SK-N-SH (cell line): ENCODE measurements at regions not wholly inside any gene's neighbourhood (a gene's known extent, or its start where the extent isn't known, plus 50 kb on each side); places are given as distances from the start of the nearest gene placed in this dataset.

Experiments used
- CTCF ChIA-PET: fragments of 300-600, 350-600 bp; formaldehyde crosslinking; extraction: SDS; loops from one replicate; lab custom pipeline; 2021; lab: Yijun Ruan, JAX
- POLR2A ChIA-PET: fragments of 350-600 bp; sonication (Branson Sonifier 250); formaldehyde crosslinking; extraction: SDS; loops from one replicate; lab custom pipeline; 2020; ENCODE audit warnings: antibody characterized with exemption, inconsistent platforms; lab: Yijun Ruan, JAX
- DNase-seq: peaks from one replicate; pipeline ENCODE4 v3.0.0; 2012
- H2AFZ ChIP-seq: fragments of 200-600 bp; sonication (generic); 2 replicates; pipeline ENCODE4 v1.8.1; 2016; ENCODE audit warnings: antibody characterized with exemption, mild to moderate bottlenecking, low read depth
- H3F3A ChIP-seq: fragments of 200-600 bp; sonication (generic); replicated peaks from 2 replicates; pipeline ENCODE3; 2016; ENCODE audit warnings: antibody characterized with exemption, mild to moderate bottlenecking; ENCODE audit not compliant: insufficient read depth
- H3K27ac ChIP-seq, 2 experiments: fragments of 200-500 bp in 1 of 2; fragments of 200-600 bp in 1 of 2; sonication (Bioruptor generic) in 1 of 2; sonication (generic), shearing (Covaris generic) in 1 of 2; 2 replicates each; pipeline versions ENCODE4 v1.5.1 to v1.6.1; 2014 to 2016; ENCODE audit warnings: low read depth in 2 of 2, inconsistent platforms in 1 of 2, low read length in 1 of 2, mild to moderate bottlenecking in 1 of 2, mixed read lengths in 1 of 2
- H3K27me3 ChIP-seq: fragments of 200-600 bp; sonication (generic), shearing (Covaris generic); 2 replicates; pipeline ENCODE4 v1.6.1; 2016; ENCODE audit warnings: mixed run types; ENCODE audit not compliant: insufficient read depth
- H3K36me3 ChIP-seq, 2 experiments: fragments of 200-500 bp in 1 of 2; fragments of 200-600 bp in 1 of 2; sonication (Bioruptor generic) in 1 of 2; sonication (generic) in 1 of 2; replicated peaks in 1 of 2; 2 replicates each; pipeline versions ENCODE3 to v1.5.1; 2014 to 2016; ENCODE audit warnings: low read length in 1 of 2, mild to moderate bottlenecking in 1 of 2; ENCODE audit not compliant: insufficient read depth in 2 of 2, control insufficient read depth in 1 of 2
- H3K4me1 ChIP-seq, 2 experiments: fragments of 200-500 bp in 1 of 2; fragments of 200-600 bp in 1 of 2; sonication (Bioruptor generic) in 1 of 2; sonication (generic), shearing (Covaris generic) in 1 of 2; 2 replicates each; pipeline versions ENCODE4 v1.5.1 to v1.6.1; 2014 to 2016; ENCODE audit warnings: low read depth in 1 of 2, low read length in 1 of 2, mixed run types in 1 of 2; ENCODE audit not compliant: insufficient read depth in 2 of 2, control insufficient read depth in 1 of 2
- H3K4me2 ChIP-seq: fragments of 200-600 bp; sonication (generic), shearing (Covaris generic); 2 replicates; pipeline ENCODE4 v1.6.1; 2017; ENCODE audit warnings: mixed run types
- H3K4me3 ChIP-seq, 2 experiments: fragments of 200-500 bp in 1 of 2; fragments of 200-600 bp in 1 of 2; sonication (Bioruptor generic) in 1 of 2; sonication (generic), shearing (Covaris generic) in 1 of 2; 2 replicates each; pipeline versions ENCODE4 v1.5.1 to v1.8.1; 2014 to 2016; ENCODE audit warnings: low read depth in 2 of 2, inconsistent platforms in 1 of 2, low read length in 1 of 2, mild to moderate bottlenecking in 1 of 2, mixed read lengths in 1 of 2, moderate library complexity in 1 of 2
- H3K79me2 ChIP-seq: fragments of 200-600 bp; sonication (generic); 2 replicates; pipeline ENCODE4 v1.8.1; 2017; ENCODE audit warnings: mild to moderate bottlenecking; ENCODE audit not compliant: insufficient read depth
- H3K9ac ChIP-seq: fragments of 200-600 bp; sonication (generic); 2 replicates; pipeline ENCODE4 v1.6.1; 2017; ENCODE audit warnings: mixed run types
- H3K9me2 ChIP-seq: fragments of 200-600 bp; sonication (generic); 2 replicates; pipeline ENCODE4 v1.6.1; 2017; ENCODE audit warnings: mixed run types
- H3K9me3 ChIP-seq: fragments of 200-600 bp; sonication (generic); 2 replicates; pipeline ENCODE4 v1.6.1; 2017; ENCODE audit warnings: mixed run types, mild to moderate bottlenecking, moderate library complexity
- H4K20me1 ChIP-seq: fragments of 200-600 bp; sonication (generic); 2 replicates; pipeline ENCODE4 v1.6.1; 2017; ENCODE audit warnings: mild to moderate bottlenecking, mixed run types; ENCODE audit not compliant: insufficient read depth
- CHD2 ChIP-seq: fragments of 150-350 bp; IDR thresholded peaks from 2 replicates; pipeline ENCODE4 v1.6.1; 2018; ENCODE audit warnings: low read length; ENCODE audit not compliant: partially characterized antibody
- ELF1 ChIP-seq: IDR thresholded peaks from 2 replicates; pipeline ENCODE4 v1.4.0; 2012
- FOXJ3 ChIP-seq: sonication (generic); formaldehyde crosslinking; IDR thresholded peaks from 2 replicates; pipeline ENCODE4 v1.5.1; 2020; ENCODE audit warnings: mild to moderate bottlenecking, missing genetic modification reagents
- FOXM1 ChIP-seq: IDR thresholded peaks from 2 replicates; pipeline ENCODE4 v1.4.0; 2012; ENCODE audit warnings: low read depth, mild to moderate bottlenecking
- GABPA ChIP-seq: IDR thresholded peaks from 2 replicates; pipeline ENCODE4 v1.4.0; 2012; ENCODE audit warnings: low read depth, mild to moderate bottlenecking
- GATA2 ChIP-seq: sonication (generic); formaldehyde crosslinking; IDR thresholded peaks from 2 replicates; pipeline ENCODE4 v1.5.0; 2020; ENCODE audit warnings: mild to moderate bottlenecking, missing genetic modification reagents
- JUND ChIP-seq: IDR thresholded peaks from 2 replicates; pipeline ENCODE4 v1.4.0; 2012
- MXI1 ChIP-seq: IDR thresholded peaks from 2 replicates; pipeline ENCODE4 v1.6.1; 2012; ENCODE audit warnings: mild to moderate bottlenecking, low read depth, low read length, improper control_type of control experiment
- NFIC ChIP-seq: IDR thresholded peaks from 2 replicates; pipeline ENCODE4 v1.4.0; 2012; ENCODE audit warnings: borderline replicate concordance
- NRF1 ChIP-seq: IDR thresholded peaks from 2 replicates; pipeline ENCODE4 v1.6.1; 2012; ENCODE audit warnings: low read depth, mild to moderate bottlenecking, low read length
- POLR2AphosphoS5 ChIP-seq: IDR thresholded peaks from 2 replicates; pipeline ENCODE4 v1.6.1; 2012; ENCODE audit warnings: low read depth, low read length
- RFX5 ChIP-seq: IDR thresholded peaks from 2 replicates; pipeline ENCODE4 v1.6.1; 2012; ENCODE audit warnings: mild to moderate bottlenecking, improper control_type of control experiment, low read length
- RXRA ChIP-seq: IDR thresholded peaks from 2 replicates; pipeline ENCODE4 v1.4.0; 2012; ENCODE audit warnings: low read depth, mild to moderate bottlenecking, borderline replicate concordance
- SMC3 ChIP-seq: IDR thresholded peaks from 2 replicates; pipeline ENCODE4 v1.6.1; 2012; ENCODE audit warnings: low read depth, low read length, improper control_type of control experiment
- TAF1 ChIP-seq: IDR thresholded peaks from 2 replicates; pipeline ENCODE4 v1.6.1; 2012; ENCODE audit warnings: low read depth, mild to moderate bottlenecking, low read length, moderate library complexity, borderline replicate concordance
- TCF12 ChIP-seq: IDR thresholded peaks from 2 replicates; pipeline ENCODE4 v1.4.0; 2012
- WGBS: methylation state at CpG from one replicate; pipeline ENCODE4 v1.1.6; 2017; ENCODE audit warnings: low lambda C conversion rate; 5-methylcytosine and 5-hydroxymethylcytosine counted together
- TF ChIP-seq, protein P1 (sequence below): fragments of 200-600 bp; sonication (generic); IDR thresholded peaks from 2 replicates; pipeline ENCODE4 v1.6.1; 2017; ENCODE audit warnings: antibody characterized with exemption, mild to moderate bottlenecking, moderate library complexity
- TF ChIP-seq, protein P2 (sequence below): IDR thresholded peaks from 2 replicates; pipeline ENCODE4 v1.4.0; 2012; ENCODE audit warnings: low read depth, borderline replicate concordance
- TF ChIP-seq, protein P3 (sequence below): IDR thresholded peaks from 2 replicates; pipeline ENCODE4 v1.4.0; 2012; ENCODE audit warnings: low read depth
- TF ChIP-seq, protein P4 (sequence below): IDR thresholded peaks from 2 replicates; pipeline ENCODE4 v1.4.0; 2012; ENCODE audit warnings: low read depth, borderline replicate concordance

DNA sequence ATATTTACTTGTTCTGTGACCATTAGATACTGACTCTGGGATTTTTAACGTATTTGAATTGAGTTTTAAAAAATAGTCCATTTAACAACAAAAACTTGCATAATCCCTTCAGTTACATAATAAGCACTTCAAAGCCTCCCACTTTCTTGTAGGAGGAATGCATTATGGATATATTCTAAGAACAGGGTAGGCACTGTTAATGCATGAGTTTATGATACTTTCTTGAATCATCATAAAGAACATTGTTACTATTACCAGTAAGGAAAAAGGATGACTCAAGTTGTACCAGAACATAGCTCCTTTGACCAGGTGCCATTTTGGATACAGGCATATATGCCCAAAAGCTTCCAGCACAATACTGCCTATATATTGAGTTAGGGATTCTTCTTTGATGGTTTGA, 671.4 kb downstream of the GALC start:
- Histone ChIP-seq H4K20me1 (no peaks in the 10 kb centered on the region), H3K27me3 (no peaks in the 10 kb centered on the region), H3K9me3 (no peaks in the 10 kb centered on the region), H3K9ac (no peak overlapping the region), H3K9me2 (no peaks in the 10 kb centered on the region), H2AFZ (no peak overlapping the region), H3K4me1 (no peaks in the 10 kb centered on the region), H3K27ac (no peak overlapping the region), H3F3A (no peaks in the 10 kb centered on the region), H3K4me3 (no peak overlapping the region), H3K36me3 (no peaks in the 10 kb centered on the region), H3K79me2 (no peaks in the 10 kb centered on the region), H3K4me2 (no peak overlapping the region)
- WGBS: 5% methylated on average over 1 of the region's 1 CpG
- CTCF ChIA-PET: no interaction called here
- no peak for DNase-seq
- POLR2A ChIA-PET: no interaction called here
- TF ChIP-seq CHD2: no peak
- TF ChIP-seq NRF1: no peak
- TF ChIP-seq NFIC: no peak
- TF ChIP-seq, protein P1, sequence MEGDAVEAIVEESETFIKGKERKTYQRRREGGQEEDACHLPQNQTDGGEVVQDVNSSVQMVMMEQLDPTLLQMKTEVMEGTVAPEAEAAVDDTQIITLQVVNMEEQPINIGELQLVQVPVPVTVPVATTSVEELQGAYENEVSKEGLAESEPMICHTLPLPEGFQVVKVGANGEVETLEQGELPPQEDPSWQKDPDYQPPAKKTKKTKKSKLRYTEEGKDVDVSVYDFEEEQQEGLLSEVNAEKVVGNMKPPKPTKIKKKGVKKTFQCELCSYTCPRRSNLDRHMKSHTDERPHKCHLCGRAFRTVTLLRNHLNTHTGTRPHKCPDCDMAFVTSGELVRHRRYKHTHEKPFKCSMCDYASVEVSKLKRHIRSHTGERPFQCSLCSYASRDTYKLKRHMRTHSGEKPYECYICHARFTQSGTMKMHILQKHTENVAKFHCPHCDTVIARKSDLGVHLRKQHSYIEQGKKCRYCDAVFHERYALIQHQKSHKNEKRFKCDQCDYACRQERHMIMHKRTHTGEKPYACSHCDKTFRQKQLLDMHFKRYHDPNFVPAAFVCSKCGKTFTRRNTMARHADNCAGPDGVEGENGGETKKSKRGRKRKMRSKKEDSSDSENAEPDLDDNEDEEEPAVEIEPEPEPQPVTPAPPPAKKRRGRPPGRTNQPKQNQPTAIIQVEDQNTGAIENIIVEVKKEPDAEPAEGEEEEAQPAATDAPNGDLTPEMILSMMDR: no peak
- no peak for TF ChIP-seq ELF1
- TF ChIP-seq RFX5: no peak
- no peak for TF ChIP-seq GABPA
- TF ChIP-seq RXRA: no peak
- no peak for TF ChIP-seq POLR2AphosphoS5
- no peak for TF ChIP-seq FOXJ3 (CRISPR knock-in tag)
- TF ChIP-seq SMC3: no peak
- no peak for TF ChIP-seq MXI1
- TF ChIP-seq FOXM1: no peak
- TF ChIP-seq, protein P2, sequence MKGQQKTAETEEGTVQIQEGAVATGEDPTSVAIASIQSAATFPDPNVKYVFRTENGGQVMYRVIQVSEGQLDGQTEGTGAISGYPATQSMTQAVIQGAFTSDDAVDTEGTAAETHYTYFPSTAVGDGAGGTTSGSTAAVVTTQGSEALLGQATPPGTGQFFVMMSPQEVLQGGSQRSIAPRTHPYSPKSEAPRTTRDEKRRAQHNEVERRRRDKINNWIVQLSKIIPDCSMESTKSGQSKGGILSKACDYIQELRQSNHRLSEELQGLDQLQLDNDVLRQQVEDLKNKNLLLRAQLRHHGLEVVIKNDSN: no peak
- TF ChIP-seq, protein P3, sequence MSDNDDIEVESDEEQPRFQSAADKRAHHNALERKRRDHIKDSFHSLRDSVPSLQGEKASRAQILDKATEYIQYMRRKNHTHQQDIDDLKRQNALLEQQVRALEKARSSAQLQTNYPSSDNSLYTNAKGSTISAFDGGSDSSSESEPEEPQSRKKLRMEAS: no peak
- TF ChIP-seq JUND: no peak
- no peak for TF ChIP-seq TCF12
- TF ChIP-seq TAF1: no peak
- TF ChIP-seq GATA2: no peak
- TF ChIP-seq, protein P4, sequence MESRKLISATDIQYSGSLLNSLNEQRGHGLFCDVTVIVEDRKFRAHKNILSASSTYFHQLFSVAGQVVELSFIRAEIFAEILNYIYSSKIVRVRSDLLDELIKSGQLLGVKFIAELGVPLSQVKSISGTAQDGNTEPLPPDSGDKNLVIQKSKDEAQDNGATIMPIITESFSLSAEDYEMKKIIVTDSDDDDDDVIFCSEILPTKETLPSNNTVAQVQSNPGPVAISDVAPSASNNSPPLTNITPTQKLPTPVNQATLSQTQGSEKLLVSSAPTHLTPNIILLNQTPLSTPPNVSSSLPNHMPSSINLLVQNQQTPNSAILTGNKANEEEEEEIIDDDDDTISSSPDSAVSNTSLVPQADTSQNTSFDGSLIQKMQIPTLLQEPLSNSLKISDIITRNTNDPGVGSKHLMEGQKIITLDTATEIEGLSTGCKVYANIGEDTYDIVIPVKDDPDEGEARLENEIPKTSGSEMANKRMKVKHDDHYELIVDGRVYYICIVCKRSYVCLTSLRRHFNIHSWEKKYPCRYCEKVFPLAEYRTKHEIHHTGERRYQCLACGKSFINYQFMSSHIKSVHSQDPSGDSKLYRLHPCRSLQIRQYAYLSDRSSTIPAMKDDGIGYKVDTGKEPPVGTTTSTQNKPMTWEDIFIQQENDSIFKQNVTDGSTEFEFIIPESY: no peak
